Pancreas (tissue), 10 donors: ENCODE measurements at regions not wholly inside any gene's neighbourhood (a gene's known extent, or its start where the extent isn't known, plus 50 kb on each side); places are given as distances from the start of the nearest gene placed in this dataset.

ENCODE experiments used
- ATAC-seq, 4 donors: fragments of 200-7000 bp; cut with Tn5 transposase; one replicate each; pipeline versions ENCODE4 v1.8.0 to v1.9.1; 2020; ENCODE audit warnings: mild to moderate bottlenecking in 4 of 4, moderate library complexity in 4 of 4
- DNase-seq, 6 donors: peaks; one replicate each; pipeline ENCODE4 v3.0.0-alpha.2; 2020
- FAIRE-seq: peaks from 2 replicates; lab custom pipeline; 2012; peaks lifted over from hg19 to GRCh38; lab: Jason Lieb, UNC
- H3K27ac ChIP-seq, 4 donors: fragments of 200-600 bp; sonication (generic); 1 replicate in 3 of 4; 2 replicates in 1 of 4; pipeline versions ENCODE4 v1.5.0 to v1.8.0; 2020
- H3K27me3 ChIP-seq, 4 donors: fragments of 200-600 bp; one replicate each; pipeline ENCODE4 v1.8.0; 2021
- H3K36me3 ChIP-seq, 3 donors: fragments of 200-600 bp; sonication (generic) in 1 of 3; one replicate each; pipeline versions ENCODE4 v1.5.0 to v1.8.0; 2020 to 2021
- H3K4me1 ChIP-seq, 3 donors: fragments of 200-600 bp; one replicate each; pipeline ENCODE4 v1.8.0; 2021
- H3K4me3 ChIP-seq, 4 donors: fragments of 200-600 bp; sonication (generic) in 2 of 4; one replicate each; pipeline versions ENCODE4 v1.5.0 to v1.8.0; 2020 to 2021
- H3K9me3 ChIP-seq, 4 donors: fragments of 200-600 bp; one replicate each; pipeline ENCODE4 v1.8.0; 2021
- CTCF ChIP-seq, 4 donors: fragments of 200-600 bp; sonication (generic) in 3 of 4; IDR thresholded peaks; one replicate each; pipeline versions ENCODE4 v1.5.0 to v1.8.0; 2021; ENCODE audit warnings: antibody characterized with exemption in 4 of 4
- WGBS, 2 donors: extraction: QIAGEN DNeasy Blood & Tissue Kit; methylation state at CpG; one replicate each; pipeline ENCODE4 v1.1.7; 2013; 5-methylcytosine and 5-hydroxymethylcytosine counted together
- intact Hi-C, 3 donors: fragments of 100-400 bp; cut with DNase I; formaldehyde crosslinking; loops; one replicate each; pipeline versions ENCODE4 v1.11.1 to v1.14.2; 2022
- donor health status: healthy with polysubstance abuse.
- donor health status: DM: no; HTN: no; CAD: no; lungs with moderate emphysema.
- donor health status: DM: no; HTN: no; CAD: no.
- donor health status: control.
- donor health status: control.
- donor health status: Bipolar disorder and iron deficiency.
- donor health status: DM: yes; HTN: yes; CAD: no.
- donor health status: DM: no; HTN: no; CAD: no.
- donor health status: DM: no; HTN: no; CAD: no.
- donor health status: DM: yes; HTN: yes; CAD: no.

GRCh38 chr1:39117899-39118450 is 86.5 kb upstream of the MACF1 start:
- H3K36me3 ChIP-seq, result no peaks in the 10 kb centered on the region
- no peak for TF ChIP-seq CTCF (IDR thresholded peaks at IDR 0.05)
- no peak overlapping the region for H3K4me3 ChIP-seq
- FAIRE-seq (no peak), ATAC-seq (peak in 1 of 4 donors; percentile 11), DNase-seq (no peak)
- H3K27me3 ChIP-seq, result no peaks in the 10 kb centered on the region
- 14 to 23% methylated on average over 1 of the region's 1 CpG for WGBS, 2 donors
- peak overlapping the region in 2 of 4 donors; percentile 6 to 59 for H3K27ac ChIP-seq
- intact Hi-C loops, result loop anchor here in 1 of 3 donors (5.0 kb wide), 1 partner anchor 59 kb away; no protein-coding TSS in a partner anchor
- H3K9me3 ChIP-seq, result no peaks in the 10 kb centered on the region
- H3K4me1 ChIP-seq, result peaks cover 13 to 36% (median 27%) of the 10 kb centered on the region in 3 donors

DNA sequence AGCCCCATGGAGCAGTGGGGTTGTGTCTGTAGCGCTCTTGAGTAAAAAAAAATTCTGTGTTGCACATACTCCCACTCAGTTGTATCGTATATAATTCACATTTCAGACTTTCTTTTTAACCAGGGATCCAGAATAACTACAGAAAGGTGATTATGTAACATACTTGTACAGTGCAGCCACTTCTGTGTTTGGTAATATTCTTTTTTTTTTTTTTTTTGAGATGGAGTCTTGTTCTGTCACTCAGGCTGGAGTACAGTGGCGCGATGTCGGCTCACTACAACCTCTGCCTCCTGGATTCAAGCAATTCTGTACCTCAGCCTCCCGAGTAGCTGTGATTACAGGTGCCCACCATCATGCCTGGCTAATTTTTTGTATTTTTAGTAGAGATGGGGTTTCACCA is 82.4 kb upstream of the MACF1 start:
- TF ChIP-seq CTCF (IDR thresholded peaks at IDR 0.05), result no peak
- Histone ChIP-seq H3K36me3 (no peaks in the 10 kb centered on the region), H3K27ac (no peak overlapping the region), H3K9me3 (no peaks in the 10 kb centered on the region), H3K4me1 (peaks cover 11 to 29% (median 18%) of the 10 kb centered on the region in 3 donors), H3K4me3 (no peak overlapping the region), H3K27me3 (no peaks in the 10 kb centered on the region)
- ATAC-seq (no peak), DNase-seq (no peak), FAIRE-seq (no peak)
- intact Hi-C loops, result no loop called here
- WGBS, 2 donors, result 94 to 98% methylated on average over 6 of the region's 6 CpGs

DNA sequence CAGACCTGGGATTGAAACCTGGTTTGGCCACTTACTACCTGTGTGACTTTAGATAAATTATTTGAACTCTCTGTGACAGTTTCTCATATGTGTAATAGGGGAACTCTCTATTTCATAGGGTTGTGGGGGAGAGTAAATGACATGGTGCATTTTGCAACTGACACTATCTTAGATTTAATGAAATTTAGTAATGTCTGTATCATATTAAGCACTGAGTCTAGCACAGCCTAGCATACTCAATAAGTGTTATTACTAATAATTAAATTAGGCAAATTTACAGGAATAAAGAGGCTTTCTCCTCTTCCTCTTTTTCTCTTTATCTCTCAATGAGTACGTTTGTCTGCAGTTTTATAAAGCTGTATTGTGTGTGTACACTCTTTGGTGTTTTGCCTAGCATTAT is 80.2 kb upstream of the MACF1 start:
- no peak for FAIRE-seq
- Histone ChIP-seq H3K27ac (no peak overlapping the region), H3K27me3 (no peaks in the 10 kb centered on the region), H3K36me3 (no peaks in the 10 kb centered on the region), H3K9me3 (no peaks in the 10 kb centered on the region), H3K4me1 (peaks cover 23 to 25% (median 24%) of the 10 kb centered on the region in 3 donors), H3K4me3 (no peak overlapping the region)
- no peak for TF ChIP-seq CTCF (IDR thresholded peaks at IDR 0.05)
- intact Hi-C loops, result no loop called here
- WGBS, 2 donors, result 69 to 71% methylated on average over 1 of the region's 1 CpG
- no peak for DNase-seq
- ATAC-seq, result no peak

GRCh38 chr1:39127513-39127912 is 77.0 kb upstream of the MACF1 start:
- no peak for TF ChIP-seq CTCF (IDR thresholded peaks at IDR 0.05)
- no peak for DNase-seq
- H3K27ac ChIP-seq, result peak overlapping the region in 2 of 4 donors; percentile 86 to 92
- H3K27me3 ChIP-seq, result no peaks in the 10 kb centered on the region
- FAIRE-seq, result no peak
- H3K9me3 ChIP-seq, result no peaks in the 10 kb centered on the region
- peaks cover 26 to 44% (median 36%) of the 10 kb centered on the region in 3 donors for H3K4me1 ChIP-seq
- no peak overlapping the region for H3K4me3 ChIP-seq
- peak; percentile 13 to 39 (median 32) for ATAC-seq
- H3K36me3 ChIP-seq, result no peaks in the 10 kb centered on the region
- intact Hi-C loops, result no loop called here

- H3K9me3 ChIP-seq, result no peaks in the 10 kb centered on the region
- intact Hi-C loops, result no loop called here
- 64 to 73% methylated on average over 4 of the region's 4 CpGs for WGBS, 2 donors
- ATAC-seq (no peak), DNase-seq (no peak), FAIRE-seq (no peak)
- no peak for TF ChIP-seq CTCF (IDR thresholded peaks at IDR 0.05)
- no peaks in the 10 kb centered on the region for H3K36me3 ChIP-seq
- peaks cover 29 to 51% (median 36%) of the 10 kb centered on the region in 3 donors for H3K4me1 ChIP-seq
- H3K27me3 ChIP-seq, result no peaks in the 10 kb centered on the region
- H3K4me3 ChIP-seq, result no peak overlapping the region
- H3K27ac ChIP-seq, result peak overlapping the region; percentile 38 to 92 (median 74)
Observed at GRCh38 chr1:39128126-39128525, 76.4 kb upstream of the MACF1 start.
